HG03108 (cell line): ENCODE measurements at regions not wholly inside any gene's neighbourhood (a gene's known extent, or its start where the extent isn't known, plus 50 kb on each side); places are given as distances from the start of the nearest gene placed in this dataset.

ENCODE experiments used
- ATAC-seq: cut with Tn5 transposase; IDR thresholded peaks from one replicate; pipeline ENCODE4 v1.9.1; 2021; ENCODE audit warnings: moderate library complexity; ENCODE audit not compliant: unreplicated experiment

- ATAC-seq: no peak
Observed at GRCh38 chr13:76795701-76796695, 90.2 kb downstream of the KCTD12 start.

GRCh38 chr13:76792731-76793347 lies 93.4 kb downstream of the KCTD12 start:
- ATAC-seq: no peak

- ATAC-seq: no peak
Observed at GRCh38 chr13:76790980-76791819, 95.0 kb downstream of the KCTD12 start.

DNA sequence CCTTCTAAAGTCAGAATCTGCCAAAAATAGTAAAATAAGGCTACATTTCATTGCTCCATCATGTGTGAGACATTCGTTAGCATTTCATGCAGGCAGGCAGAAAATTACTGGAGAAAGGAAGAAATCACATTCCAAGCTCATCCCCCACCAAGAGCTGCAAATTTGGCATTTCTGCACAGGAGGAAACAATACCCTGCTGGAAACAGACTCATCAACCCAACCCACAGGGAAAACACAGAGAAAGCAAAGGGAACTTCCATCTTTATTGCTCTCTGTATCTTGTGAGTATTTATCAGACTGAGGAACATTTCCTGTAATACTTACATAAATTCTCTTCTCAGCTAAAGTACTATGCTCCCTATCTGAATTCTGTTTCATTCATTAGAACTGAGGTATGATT lies 95.7 kb downstream of the KCTD12 start:
- no peak for ATAC-seq

- no peak for ATAC-seq
Observed at GRCh38 chr13:76783798-76784197, 102.4 kb downstream of the KCTD12 start.

DNA sequence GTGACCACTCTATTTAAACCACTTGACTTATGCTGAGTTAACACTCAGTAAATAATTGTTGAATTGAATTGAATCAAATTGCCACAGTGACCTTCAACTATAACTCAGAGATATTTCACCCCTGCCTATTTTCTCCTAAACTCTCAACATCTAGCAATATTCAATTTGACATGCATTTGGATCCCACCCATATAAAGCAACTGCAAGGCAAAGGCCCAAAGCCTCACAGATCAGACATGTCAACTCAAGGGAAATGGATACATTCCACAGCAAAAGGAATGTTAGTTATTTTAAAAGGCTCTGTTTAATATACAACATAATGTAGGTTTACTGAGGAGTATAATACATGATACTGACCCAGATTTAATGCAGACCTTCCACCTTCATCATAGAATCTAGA lies 107.4 kb downstream of the KCTD12 start:
- no peak for ATAC-seq

GRCh38 chr13:76777096-76777495 lies 109.1 kb downstream of the KCTD12 start:
- no peak for ATAC-seq

- no peak for ATAC-seq
Observed at GRCh38 chr13:76775088-76775740, 111.0 kb downstream of the KCTD12 start.

DNA sequence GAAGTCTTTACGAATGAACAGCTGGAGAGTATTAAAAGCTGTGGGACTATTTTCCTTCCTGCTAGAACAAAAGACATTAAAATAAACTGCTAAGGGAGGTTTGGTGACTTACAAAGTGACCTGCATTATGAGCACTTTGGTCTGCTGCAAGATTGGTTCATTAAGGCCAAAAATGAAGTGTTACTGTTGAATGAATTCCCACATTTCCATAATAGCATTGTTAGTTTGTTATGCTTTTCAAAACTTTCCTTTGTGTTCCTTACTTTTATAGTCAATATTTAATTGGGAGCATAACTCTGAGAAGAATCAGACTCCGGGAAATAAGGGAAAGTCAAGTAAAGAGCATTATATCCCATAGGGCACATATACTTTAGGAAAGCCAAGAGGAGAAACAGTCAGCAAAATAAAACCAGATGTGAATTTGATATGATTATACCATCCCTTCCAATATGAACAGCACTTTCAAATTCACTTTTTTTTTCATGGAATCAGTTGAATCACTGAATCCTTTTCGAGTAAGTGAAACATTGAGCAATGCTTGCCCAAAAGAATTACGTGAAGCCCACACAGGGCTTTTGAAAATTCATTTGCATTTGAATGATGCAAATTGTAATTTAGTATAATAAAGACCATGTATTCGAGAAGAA lies 112.6 kb downstream of the KCTD12 start:
- ATAC-seq: no peak

GRCh38 chr13:76772241-76772640 lies 114.0 kb downstream of the KCTD12 start:
- ATAC-seq: no peak

DNA sequence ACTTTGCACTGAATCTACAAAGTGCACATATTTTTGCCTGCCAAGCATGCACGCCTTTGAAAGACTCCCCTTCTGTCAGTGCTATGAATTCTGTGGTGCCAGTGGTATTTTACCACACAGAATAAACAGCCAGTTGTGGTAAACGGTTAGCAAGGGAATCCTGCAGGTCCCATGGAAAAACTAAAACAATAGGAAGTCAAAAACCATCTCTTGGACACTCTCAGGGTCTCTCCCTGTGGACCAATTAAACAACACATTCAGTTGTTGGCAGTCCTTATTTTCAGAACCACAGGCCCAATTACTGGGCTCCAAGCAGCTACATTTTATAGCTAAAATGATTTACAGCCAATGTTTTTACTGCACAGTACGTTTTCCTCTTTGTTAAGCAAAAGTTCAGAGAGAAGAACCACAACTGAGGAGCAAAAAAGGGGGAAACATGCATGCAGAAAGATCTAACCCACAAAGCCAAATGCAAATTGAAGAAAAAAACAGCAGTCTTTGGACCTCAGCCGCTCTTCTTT lies 116.9 kb downstream of the KCTD12 start:
- ATAC-seq: no peak

DNA sequence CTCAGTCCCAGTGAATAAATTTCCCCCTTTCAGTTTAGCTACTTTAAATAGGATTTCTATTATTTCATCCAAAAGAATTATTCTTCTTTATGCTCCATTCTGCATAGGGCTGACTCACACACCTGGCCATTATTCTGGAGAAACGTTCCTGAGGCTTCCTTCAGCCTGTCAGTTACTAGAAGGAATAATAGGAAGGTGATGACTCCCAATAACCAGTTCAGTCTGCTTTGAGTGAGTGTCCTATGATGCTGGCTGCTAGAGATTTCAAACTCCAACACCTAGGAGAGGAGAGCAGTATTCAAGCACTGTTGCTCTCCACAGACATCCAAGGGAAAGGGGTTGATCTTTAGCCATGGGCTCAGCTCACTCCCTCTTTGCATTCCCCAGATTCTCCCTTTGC lies 117.8 kb downstream of the KCTD12 start:
- no peak for ATAC-seq

DNA sequence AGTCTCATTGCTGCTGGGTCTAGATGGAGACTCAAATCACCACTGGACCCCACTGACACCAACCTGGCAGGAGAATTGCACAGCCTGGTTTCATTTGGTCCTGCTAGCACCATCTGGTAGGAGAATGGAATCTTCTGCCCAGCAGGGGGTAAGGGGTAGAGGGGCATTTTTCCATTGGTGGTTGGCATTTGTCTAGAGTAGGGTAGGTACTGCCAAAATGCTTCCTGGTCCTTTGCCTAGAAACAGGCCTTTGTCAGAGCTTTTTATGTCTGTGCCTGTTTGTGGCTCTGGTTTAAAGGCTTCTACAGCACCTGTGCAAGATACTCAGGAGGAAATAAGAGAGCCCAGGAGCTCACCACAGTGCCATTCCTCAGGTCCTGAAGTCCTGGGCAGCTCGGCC lies 121.3 kb downstream of the KCTD12 start:
- ATAC-seq: no peak

- ATAC-seq: no peak
Observed at GRCh38 chr13:76764429-76764828, 121.8 kb downstream of the KCTD12 start.

GRCh38 chr13:76762721-76763120 lies 123.5 kb downstream of the KCTD12 start:
- ATAC-seq: no peak

GRCh38 chr13:76759877-76760276 lies 126.3 kb downstream of the KCTD12 start:
- ATAC-seq: no peak

GRCh38 chr13:76758738-76759137 lies 127.5 kb downstream of the KCTD12 start:
- no peak for ATAC-seq

GRCh38 chr13:76758257-76758656 lies 127.9 kb downstream of the KCTD12 start:
- ATAC-seq: no peak

- ATAC-seq: no peak
Observed at GRCh38 chr13:76756451-76756850, 129.8 kb downstream of the KCTD12 start.

DNA sequence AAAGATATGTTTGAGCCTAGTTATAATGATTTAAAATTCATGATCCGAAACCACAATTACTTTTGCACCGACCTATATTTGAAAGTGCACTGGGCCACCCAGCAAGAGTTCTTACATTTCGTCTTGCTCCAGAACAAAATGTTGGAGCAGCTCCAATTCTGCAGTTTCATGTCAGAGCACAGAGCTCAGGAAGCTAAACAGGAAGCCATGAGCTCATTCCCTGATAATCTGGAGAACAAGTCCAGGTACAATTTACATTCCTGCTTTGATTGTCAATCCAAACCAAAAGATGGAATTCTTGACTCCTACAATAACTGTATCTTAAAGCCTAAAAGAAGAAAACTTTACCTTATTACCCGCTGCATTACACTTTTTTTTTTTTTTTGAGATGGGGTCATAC lies 131.8 kb downstream of the KCTD12 start:
- ATAC-seq: no peak
